ENCODE measurements at regions not wholly inside any gene's neighbourhood (a gene's known extent, or its start where the extent isn't known, plus 50 kb on each side); places are given as distances from the start of the nearest gene placed in this dataset.

- no peak overlapping the region for H3K9ac ChIP-seq (ENCODE audit: insufficient read depth in 1 of 2, low read length in 2 of 2)
- H3K4me1 ChIP-seq (ENCODE audit: control insufficient read depth in 5 of 5, insufficient read depth in 5 of 5, low read length in 5 of 5): peaks cover 0 to 6% (median 0%) of the 10 kb centered on the region in 5 donors
- H3K9me3 ChIP-seq (ENCODE audit: control insufficient read depth in 4 of 4, insufficient read depth in 3 of 4, low read length in 3 of 4): peaks cover 0 to 6% (median 3%) of the 10 kb centered on the region in 4 donors
- no peak overlapping the region for H3K4me3 ChIP-seq
- TF ChIP-seq CTCF (IDR thresholded peaks at IDR 0.05; ENCODE audit: control extremely low read depth, extremely low read depth): no peak
- H3K27ac ChIP-seq (ENCODE audit: low read depth in 1 of 2, low read length in 1 of 2): no peak overlapping the region
- ATAC-seq (ENCODE audit: insufficient read depth, low FRiP score) (no peak), DNase-seq (no peak)
- no peaks in the 10 kb centered on the region for H3K36me3 ChIP-seq (ENCODE audit: control insufficient read depth in 4 of 4, insufficient read depth in 4 of 4, low read length in 4 of 4)
- 53 to 62% methylated on average over 2 of the region's 2 CpGs for WGBS, 2 donors
- no peaks in the 10 kb centered on the region for H3K27me3 ChIP-seq (ENCODE audit: control insufficient read depth in 3 of 3, insufficient read depth in 3 of 3, low read length in 2 of 3)
These were observed 1478.8 kb downstream of the NCAM2 start for GRCh38 chr21:22476726-22477646.

GRCh38 chr21:22490049-22490448, 1491.8 kb downstream of the NCAM2 start:
- no peaks in the 10 kb centered on the region for H3K4me1 ChIP-seq (ENCODE audit: control insufficient read depth in 5 of 5, insufficient read depth in 5 of 5, low read length in 5 of 5)
- TF ChIP-seq CTCF (IDR thresholded peaks at IDR 0.05; ENCODE audit: control extremely low read depth, extremely low read depth): no peak
- ATAC-seq (ENCODE audit: insufficient read depth, low FRiP score) (no peak), DNase-seq (no peak)
- H3K9me3 ChIP-seq (ENCODE audit: control insufficient read depth in 4 of 4, insufficient read depth in 3 of 4, low read length in 3 of 4): peaks cover 0 to 6% (median 0%) of the 10 kb centered on the region in 4 donors
- 74 to 81% methylated on average over 1 of the region's 1 CpG for WGBS, 2 donors
- H3K4me3 ChIP-seq: no peak overlapping the region
- H3K36me3 ChIP-seq (ENCODE audit: control insufficient read depth in 4 of 4, insufficient read depth in 4 of 4, low read length in 4 of 4): no peaks in the 10 kb centered on the region
- H3K9ac ChIP-seq (ENCODE audit: insufficient read depth in 1 of 2, low read length in 2 of 2): no peak overlapping the region
- H3K27me3 ChIP-seq (ENCODE audit: control insufficient read depth in 3 of 3, insufficient read depth in 3 of 3, low read length in 2 of 3): no peaks in the 10 kb centered on the region
- no peak overlapping the region for H3K27ac ChIP-seq (ENCODE audit: low read depth in 1 of 2, low read length in 1 of 2)

GRCh38 chr21:22516230-22516629, 1518.0 kb downstream of the NCAM2 start:
- 36 to 61% methylated on average over 3 of the region's 3 CpGs for WGBS, 2 donors
- DNase-seq (no peak), ATAC-seq (ENCODE audit: insufficient read depth, low FRiP score) (no peak)
- no peaks in the 10 kb centered on the region for H3K36me3 ChIP-seq (ENCODE audit: control insufficient read depth in 4 of 4, insufficient read depth in 4 of 4, low read length in 4 of 4)
- H3K9me3 ChIP-seq (ENCODE audit: control insufficient read depth in 4 of 4, insufficient read depth in 3 of 4, low read length in 3 of 4): no peaks in the 10 kb centered on the region
- H3K9ac ChIP-seq (ENCODE audit: insufficient read depth in 1 of 2, low read length in 2 of 2): no peak overlapping the region
- no peaks in the 10 kb centered on the region for H3K27me3 ChIP-seq (ENCODE audit: control insufficient read depth in 3 of 3, insufficient read depth in 3 of 3, low read length in 2 of 3)
- H3K27ac ChIP-seq (ENCODE audit: low read depth in 1 of 2, low read length in 1 of 2): no peak overlapping the region
- no peaks in the 10 kb centered on the region for H3K4me1 ChIP-seq (ENCODE audit: control insufficient read depth in 5 of 5, insufficient read depth in 5 of 5, low read length in 5 of 5)
- no peak for TF ChIP-seq CTCF (IDR thresholded peaks at IDR 0.05; ENCODE audit: control extremely low read depth, extremely low read depth)
- H3K4me3 ChIP-seq: no peak overlapping the region

Data from lung (tissue), 11 donors.